ENCODE measurements at regions not wholly inside any gene's neighbourhood (a gene's known extent, or its start where the extent isn't known, plus 50 kb on each side); places are given as distances from the start of the nearest gene placed in this dataset.

DNA sequence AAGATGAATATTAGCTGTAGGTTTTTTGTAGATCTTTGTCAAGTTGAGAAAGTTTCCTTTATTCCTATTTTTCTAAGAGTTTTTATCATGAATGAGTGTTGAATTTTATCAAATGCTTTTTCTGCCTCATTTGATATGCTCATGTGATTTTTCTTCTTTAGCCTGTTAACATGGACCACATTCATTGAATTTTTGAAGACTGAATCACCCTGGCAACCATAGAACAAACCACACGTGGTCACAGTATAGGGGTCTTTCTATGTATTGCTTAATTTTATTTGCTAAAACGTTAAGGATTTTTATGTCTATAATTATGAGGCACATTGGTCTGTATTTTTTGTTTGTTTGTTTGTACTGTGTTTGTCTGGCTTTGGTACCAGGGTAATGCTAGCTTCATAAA lies 201.7 kb upstream of the CWC22 start:
- DNase-seq (ENCODE audit: low read depth) = no peak

DNA sequence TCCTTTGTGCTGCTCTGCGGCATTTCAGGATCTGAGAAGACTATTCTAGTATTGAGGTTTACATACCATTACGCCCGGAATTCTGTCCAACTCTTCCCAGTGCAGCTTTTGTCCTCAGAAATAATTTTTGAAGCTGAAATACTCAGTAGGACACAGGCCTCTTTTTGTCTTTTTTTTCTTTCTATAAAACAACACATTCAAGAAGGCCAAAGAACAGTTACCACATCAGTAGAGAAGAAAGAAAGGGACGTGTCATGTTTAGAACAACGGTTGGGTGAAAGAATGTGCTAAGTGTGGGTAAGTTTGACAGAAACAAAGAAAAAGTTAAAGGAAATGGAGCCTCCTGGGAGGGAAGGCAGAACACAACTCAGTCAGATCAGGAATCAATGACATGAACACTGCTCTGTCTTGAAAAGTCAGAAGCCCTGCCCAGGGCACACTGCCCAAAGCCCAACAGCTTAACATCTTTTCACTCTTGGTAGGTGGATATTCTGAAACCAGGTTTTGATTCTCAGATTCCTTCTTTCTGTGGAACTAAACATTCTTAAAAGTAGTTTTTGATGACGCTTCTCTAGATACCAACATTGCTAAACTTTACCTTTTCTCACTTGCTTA lies 198.6 kb upstream of the CWC22 start:
- DNase-seq (ENCODE audit: low read depth) = no peak

DNA sequence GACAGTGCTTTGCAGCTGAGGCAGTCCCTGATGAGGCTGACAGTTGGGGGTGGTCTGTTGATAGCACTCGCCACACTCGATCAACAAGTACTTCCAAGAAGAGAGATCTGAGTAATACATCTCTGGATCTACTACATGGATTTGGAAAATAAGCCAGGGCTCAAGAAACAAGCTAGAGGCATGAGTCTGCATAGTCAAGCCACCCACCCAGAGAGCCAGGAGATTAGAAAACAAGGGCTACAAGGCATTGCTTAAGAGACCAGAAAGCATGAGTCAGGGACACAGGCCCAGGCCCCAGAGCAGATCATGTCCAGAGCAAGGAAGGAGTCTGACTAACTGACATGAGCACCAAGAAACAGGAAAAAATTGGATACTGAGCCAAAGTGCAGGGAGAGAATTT lies 196.9 kb upstream of the CWC22 start:
- DNase-seq (ENCODE audit: low read depth) = no peak

DNA sequence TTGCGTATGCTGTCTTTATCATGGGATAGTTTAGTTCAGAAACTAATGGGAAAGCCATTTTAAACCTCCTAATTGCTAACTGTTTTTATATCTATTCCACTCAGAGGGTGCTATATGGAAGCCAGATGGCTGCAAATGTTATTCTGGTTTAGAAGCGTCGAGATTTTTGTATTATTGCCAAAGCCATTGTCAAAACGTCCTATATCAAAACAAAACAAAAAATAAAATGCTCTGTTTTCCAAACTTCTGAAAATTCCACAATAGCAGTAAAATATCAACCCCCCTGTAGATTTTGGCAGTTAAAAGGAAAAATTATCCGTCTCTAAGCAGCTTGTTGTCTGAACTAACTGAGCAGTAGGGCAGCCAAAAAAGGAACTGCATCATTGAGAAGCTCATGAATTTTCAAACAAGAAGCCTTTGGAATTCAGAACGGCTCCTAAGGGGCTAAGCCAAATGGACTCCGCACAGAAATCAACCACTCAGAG lies 195.4 kb upstream of the CWC22 start:
- DNase-seq (ENCODE audit: low read depth) = no peak

DNA sequence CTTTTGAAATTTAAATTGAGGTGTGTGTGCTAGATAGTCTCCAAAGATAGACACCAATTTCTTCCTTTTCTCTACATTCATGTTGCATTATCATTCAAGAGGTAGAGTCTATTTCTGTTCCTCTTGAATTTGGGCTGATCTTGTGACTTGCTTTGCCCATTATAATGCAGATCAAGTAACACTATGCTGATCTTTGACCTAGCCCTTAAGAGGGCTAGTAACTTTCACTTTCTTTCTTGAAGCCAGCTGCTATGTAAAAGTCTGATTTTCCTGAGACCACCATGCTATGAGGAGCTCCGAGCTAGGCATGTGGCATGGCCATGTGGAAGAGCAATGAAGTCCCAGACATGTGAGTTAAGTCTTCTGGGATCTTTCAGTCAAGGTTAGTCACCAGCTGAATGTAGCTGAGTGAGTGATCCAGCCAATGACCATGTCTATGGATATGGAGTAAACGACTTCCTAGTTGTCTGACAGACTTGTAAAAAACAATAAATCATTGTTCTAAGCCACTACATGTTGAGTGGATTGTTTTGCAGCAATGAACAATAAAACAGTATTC lies 189.4 kb upstream of the CWC22 start:
- no peak for DNase-seq (ENCODE audit: low read depth)

DNA sequence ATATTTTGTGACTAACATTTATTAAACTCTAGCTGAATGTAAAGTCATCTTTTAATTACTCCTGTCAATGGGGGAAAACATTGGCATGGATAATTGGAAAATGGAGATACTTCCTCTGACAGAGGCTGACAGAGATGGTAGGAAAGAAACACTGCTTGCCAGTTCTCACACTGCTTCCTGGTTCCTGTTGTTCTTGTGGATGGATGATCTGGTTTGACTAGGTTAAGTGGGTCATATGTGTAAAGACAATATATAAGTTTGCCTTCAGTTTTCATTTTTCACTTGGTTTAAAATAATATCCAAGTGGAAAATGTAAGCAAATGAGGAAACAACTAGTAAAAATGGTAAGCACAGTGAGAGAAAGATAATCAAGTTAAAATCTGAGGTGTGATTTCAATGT lies 188.8 kb upstream of the CWC22 start:
- DNase-seq (ENCODE audit: low read depth) = no peak

DNA sequence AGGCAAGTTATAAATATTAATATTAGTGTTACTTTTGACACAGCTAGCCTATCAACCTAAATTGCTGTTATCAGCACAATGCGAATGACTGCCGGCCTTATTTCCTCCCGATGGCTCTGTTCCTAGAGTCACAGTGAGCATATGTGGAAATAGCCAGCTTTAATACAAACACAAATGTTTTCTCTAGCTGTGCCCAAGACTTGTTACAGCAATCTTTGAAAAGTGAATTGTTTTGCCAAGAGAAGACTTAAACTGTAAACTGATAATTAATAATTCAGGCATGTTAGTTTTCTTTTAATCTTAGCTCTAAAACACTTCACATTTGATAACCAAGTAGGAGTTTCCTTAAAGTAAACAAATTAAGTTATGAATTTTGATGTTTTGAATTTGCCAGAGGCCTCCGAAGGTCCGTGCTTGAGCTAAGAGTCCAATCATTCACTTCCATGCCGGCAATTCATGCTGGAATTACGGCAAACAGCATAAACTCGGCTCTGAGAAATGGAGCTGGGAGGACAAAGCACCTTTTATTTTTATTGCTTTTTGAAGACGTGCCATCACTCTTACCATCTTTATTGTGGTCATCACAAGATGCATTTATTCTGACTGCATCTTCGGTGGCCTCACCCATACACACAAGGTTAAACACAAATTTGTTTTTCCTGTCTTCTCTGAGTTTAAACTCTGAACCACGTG lies 184.5 kb upstream of the CWC22 start:
- DNase-seq (ENCODE audit: low read depth) = no peak

DNA sequence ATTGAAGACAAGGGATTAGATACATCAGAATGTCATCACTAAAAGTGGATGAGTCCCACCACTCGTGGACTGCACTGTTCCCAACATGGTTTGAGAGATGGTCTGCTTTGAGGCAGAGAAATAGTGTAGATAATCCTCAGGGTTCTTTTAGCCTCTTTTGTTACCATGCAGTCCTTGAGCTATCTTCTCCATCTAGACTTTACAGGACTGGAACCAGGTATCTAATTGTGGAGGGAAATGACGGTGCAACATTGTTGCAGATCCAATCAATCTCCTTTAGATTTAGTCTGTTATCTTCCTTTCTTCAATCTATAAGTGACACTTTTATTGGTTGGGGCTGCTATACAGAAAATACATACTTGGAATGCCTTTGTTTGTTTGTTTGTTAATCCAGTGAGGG lies 183.8 kb upstream of the CWC22 start:
- no peak for DNase-seq (ENCODE audit: low read depth)

DNA sequence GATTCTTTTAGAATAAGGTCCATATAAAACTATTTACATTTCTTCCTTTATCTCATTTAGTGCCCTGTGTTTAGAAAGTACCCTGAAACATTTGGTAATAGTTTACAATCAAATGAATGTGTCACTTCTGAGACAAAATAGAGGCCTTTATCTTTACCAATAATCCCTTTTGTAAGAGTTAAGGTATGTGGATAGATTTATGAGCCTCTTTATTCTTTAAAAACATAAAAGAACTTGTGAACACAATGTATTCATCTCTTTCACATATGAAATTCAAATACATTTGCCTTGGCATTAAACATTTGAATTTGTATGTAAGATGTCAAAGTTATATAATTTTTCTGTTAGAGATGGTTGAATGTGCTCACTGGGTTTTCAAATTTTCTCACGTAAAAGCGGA lies 180.5 kb upstream of the CWC22 start:
- no peak for DNase-seq (ENCODE audit: low read depth)

DNA sequence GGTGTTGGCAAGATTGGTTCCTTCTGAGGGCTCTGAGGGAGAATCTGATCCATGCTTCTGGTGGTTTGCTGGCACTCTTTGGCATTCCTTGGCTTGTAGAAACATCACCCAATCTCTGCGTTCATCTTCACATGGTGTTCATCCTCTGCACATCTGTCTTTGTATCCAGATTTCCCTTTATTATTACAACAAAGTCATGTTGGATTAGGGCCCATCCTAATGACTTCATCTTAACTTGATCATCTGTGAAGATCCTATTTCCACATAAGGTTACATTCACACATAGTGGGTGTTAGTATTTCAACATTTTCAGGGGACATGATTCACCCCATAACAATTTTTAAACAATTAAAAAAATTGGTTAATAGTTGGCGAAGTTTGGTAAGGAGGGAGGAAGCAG lies 177.4 kb upstream of the CWC22 start:
- no peak for DNase-seq (ENCODE audit: low read depth)

DNA sequence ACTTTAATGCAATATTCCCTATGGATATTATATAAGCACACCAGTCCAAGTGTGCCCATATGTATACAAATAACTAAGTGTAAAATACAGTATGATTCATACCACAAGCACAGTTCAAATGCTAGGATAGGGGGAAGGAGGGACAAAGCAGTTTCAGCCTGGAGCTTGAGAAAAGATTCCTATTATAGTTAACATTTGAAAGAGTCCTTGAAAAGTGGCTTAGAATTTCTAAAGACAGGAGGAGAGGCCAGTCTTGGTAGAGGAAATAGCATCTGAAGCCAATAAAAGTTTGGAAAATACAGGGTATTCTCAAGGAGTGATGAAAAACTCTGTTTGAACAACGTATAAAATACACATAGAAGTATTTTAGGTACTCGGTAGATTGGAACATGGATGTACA lies 173.4 kb upstream of the CWC22 start:
- DNase-seq (ENCODE audit: low read depth) = no peak

DNA sequence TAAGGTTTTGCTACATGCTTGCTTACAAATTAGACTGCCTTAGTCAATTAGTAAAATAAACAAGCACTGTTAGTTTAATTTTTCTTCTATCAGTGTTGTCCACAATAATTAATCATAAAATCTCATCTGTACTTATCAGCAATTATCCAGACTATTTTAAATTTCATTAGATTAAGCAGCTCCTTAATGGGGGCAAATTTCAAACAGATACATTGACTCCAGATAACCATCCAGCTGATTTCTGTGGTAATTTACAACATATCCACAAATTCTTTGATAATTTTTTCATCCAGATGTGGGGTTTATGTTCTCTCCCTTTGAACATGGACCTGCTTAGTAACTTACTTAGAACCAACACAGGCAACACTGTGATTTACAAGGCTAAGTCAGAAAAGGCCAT lies 170.4 kb upstream of the CWC22 start:
- DNase-seq (ENCODE audit: low read depth) = no peak

DNA sequence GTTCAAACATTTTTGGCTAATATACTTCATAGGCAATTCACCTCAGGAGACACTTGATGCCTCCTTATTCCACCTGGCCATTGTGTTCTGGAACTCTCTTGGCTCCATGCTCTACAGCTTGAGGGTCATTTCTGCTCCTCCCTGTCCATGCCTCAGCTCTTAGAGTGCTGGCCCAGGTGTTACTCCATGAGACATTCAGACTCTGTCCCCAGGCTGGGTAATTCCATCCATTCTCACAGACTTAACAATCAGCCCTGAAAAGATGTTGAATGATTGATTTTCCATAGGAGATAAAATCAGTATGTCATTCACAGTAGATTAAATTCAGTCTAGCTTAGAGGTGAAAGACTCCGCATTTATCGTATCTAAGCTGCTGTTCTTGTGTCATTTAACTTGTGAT lies 168.6 kb upstream of the CWC22 start:
- DNase-seq (ENCODE audit: low read depth) = no peak

DNA sequence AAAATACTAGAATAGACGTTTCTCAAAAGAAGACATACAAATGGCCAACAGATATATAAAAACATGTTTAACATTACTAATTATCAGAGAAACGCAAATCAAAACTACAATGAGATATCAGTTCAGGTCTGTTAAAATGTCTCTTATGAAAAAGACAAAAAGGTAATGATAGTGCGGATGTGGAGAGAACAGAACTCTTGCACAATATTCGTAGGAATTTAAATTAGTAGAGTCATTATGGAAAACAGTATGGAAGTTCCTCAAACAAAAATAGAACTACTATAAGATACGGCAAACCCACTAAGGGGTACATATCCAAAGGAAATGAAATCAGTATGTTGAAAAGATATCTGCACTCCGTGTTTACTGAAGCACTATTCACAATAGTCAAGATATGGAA lies 167.5 kb upstream of the CWC22 start:
- no peak for DNase-seq (ENCODE audit: low read depth)

DNA sequence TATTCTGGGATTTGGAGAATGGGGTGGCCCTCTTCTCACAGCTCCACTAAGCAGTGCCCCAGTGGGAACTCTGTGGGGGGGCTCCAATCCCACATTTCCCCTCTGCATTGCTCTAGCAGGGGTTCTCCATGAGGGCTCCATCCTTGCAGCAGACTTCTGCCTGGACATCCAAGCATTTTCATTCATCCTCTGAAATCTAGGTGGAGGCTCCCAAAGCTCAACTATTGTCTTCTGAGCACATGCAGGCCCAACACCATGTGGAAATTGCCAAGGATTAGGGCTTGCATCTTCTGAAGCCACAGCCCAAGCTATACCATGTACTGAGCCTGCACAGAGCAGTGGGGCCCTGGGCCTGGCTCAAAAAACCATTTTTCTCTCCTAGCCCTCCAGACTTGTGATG lies 162.4 kb upstream of the CWC22 start:
- no peak for DNase-seq (ENCODE audit: low read depth)

DNA sequence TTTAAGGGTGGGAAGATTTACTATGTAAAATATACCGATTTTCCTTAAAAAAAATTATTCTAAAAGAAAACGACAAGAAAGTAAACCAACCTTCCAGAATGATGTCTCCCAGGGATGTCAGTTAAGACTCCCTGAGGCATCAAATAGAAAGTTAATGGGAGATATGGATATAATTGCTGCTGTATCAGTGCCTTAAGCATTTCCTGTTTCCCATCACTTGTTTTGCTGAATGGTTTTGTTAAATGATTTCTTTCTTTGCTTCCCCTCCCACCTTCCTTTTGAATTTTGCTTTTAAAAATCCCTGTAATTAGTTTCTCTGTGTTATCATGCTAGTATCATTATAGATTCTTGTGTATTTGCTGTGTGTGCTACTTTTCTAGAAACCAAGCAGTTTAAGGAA lies 154.3 kb upstream of the CWC22 start:
- no peak for DNase-seq (ENCODE audit: low read depth)

DNA sequence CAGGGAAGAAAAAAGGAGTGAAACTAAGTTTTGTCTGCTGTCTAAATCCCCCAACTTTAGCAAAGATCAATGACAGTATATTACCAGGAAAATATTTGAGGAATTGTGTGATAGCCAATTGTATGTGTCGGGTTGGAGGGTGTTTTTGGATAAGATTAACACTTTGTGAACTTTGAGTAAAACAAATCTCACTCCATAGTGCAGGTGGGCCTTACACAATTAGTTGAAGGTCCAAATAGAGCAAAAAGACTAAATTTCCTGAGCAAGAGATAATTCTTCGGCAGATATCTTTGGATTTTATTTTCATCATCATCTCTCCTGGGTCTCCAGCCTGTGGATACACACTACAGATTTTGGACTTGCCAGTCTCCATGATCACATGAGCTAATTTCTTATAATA lies 152.8 kb upstream of the CWC22 start:
- no peak for DNase-seq (ENCODE audit: low read depth)

DNA sequence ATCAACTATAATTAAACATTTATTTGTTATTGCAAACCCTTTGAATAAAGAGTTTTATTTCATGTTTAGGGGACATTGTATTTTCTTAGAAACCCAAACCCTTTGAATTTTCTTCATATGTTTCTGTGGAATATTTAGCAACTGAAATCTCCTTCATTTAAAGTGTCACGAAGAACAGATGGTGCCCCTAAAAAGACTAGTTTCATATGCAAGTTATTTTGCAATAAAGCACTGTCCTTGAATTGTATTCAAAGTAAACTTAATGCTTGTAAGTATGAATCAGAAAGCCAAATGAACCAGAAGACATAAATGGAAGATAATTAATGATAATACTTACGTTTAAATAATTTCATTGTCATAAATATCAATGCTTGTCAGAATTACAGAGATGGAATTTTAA lies 151.9 kb upstream of the CWC22 start:
- no peak for DNase-seq (ENCODE audit: low read depth)

DNA sequence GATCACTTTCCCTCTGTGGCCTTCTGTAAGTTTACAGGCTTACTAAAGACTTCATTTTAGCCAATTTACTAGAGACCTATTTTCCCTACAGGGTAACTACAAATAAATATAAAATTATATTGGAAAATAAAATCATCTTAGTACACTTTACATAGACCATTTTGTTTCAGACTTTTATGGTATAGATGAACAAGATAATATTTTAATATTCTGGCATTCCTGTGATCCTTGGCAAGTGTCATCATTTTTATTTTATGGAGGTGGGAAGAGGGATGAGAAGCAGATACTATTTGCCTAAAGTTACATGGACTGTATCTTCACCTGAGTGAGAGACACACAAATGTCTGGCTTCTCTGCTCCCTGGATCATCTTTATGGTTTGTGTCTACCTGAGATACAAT lies 149.6 kb upstream of the CWC22 start:
- no peak for DNase-seq (ENCODE audit: low read depth)

DNA sequence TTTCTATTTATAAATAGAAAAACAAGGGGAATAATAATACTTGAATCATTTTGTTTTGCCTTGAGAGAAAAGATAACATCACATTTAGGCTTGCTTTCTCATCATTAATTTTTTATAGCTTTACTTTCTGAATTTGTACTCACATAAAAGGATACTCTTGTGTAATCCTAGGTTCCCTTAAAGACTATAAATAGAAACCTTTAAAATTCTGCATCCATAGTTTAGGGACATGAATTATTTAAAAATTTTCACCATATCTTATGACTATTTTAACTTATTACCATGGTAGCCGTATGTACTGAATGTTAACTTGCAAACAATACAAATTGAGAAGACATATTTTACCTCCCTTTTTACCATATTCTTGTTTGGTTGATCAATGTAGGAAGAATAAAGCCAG lies 143.5 kb upstream of the CWC22 start:
- DNase-seq (ENCODE audit: low read depth) = no peak

DNA sequence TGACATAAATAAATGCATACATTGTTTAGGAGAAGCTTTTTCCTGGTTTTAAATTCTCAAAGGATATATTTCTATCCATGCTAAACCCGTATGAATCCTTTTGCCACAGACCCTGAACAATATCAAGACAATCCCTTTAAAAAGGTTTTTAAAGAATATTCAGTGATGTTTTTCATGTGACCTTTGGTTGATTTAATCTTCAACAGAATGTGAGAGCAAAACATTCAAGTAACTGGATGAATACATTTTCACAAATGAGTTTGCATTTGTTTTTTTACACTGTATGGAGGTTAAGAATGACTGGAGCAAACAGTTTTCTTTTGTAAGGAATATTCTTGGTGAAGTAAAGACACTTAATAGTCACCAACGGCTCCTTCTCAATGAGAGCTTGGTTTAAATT lies 139.4 kb upstream of the CWC22 start:
- no peak for DNase-seq (ENCODE audit: low read depth)

DNA sequence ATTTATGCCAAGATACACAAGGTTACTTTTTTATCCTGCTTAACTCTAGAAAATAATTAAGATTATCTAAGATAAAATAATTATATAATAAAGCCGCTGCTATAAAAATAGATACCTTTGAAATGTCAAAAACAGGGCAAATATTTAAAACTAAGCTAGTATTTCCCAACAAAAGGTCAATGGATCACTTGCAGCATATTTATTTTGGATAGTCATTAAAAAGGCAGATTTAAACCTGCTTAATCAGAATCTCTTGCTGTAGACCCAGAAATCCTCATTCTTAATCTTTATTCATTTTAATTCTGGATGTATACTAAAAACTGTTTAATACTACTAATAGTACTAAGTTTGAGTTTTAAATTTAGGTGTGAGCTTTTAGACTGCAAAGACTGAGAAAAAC lies 139.0 kb upstream of the CWC22 start:
- DNase-seq (ENCODE audit: low read depth) = no peak

DNA sequence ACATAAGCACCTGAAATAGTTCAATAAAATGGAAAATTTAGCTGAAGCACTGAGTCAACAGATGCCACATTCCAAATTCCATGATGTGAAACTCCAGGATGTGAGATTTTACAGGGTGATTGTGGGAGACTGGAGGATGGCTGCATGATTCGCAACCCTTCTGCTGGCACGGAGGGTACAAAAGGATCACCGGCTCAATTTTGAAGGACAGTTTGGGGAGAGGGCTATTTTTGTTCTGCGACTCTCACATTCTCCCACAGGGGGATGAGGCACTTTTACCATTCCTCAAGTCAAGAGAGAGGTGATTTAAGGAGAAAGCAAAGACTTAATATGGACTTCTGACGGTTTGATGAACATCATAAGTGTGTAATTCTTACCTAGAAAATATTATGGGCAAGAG lies 138.1 kb upstream of the CWC22 start:
- no peak for DNase-seq (ENCODE audit: low read depth)

DNA sequence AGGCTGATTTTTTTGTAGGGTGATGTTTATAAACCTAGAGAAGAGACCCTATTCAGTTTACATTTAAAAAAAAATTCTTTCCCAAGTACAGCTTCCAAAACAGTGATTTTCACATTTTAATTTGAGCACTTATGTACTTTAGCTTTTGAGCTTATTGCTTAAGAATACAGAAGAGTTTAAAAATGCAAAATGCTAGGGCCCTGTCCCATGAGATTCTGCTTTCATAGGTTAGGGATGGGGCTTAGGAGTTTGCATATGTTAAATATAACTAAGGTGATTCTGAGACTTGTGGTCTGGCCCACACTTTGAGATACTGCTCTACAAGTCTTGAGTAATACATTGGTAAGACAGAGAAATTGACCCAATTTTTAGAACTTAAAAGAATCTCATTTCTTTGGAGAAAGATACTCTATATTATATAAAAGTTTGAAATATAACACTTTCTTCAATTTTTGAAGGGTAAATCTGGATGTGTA lies 137.3 kb upstream of the CWC22 start:
- DNase-seq (ENCODE audit: low read depth) = no peak

Data from activated T-helper 9 cell treated with anti-CD3 and anti-CD28 coated beads, Interleukin-2, amount 50 U/mL, for 16 hours (primary cell).